ENCODE measurements at regions not wholly inside any gene's neighbourhood (a gene's known extent, or its start where the extent isn't known, plus 50 kb on each side); places are given as distances from the start of the nearest gene placed in this dataset.

DNA sequence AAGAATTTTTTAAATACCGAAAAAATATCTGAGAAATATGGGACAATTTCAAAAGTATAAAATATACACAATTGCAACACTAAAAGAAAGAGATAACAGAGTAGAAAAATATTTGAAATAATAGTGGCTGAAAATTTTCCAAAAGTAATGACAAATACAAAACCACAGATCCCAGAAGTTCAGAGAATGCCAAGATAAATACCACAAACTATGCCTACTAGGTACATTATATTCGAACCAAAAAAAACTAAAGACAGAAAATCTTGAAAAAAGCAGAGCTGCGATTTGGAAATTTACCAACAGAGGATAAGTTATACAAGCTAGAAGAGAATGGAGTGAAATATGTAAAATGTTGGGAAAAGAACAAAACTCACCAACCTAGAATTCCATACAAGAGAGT is 191.3 kb upstream of the ELAC2 start:
- Histone ChIP-seq H3K9me3 (ENCODE audit: control insufficient read depth, low read depth, low read length) (no peaks in the 10 kb centered on the region), H2BK20ac (ENCODE audit: low read depth, low read length, poor library complexity, severe bottlenecking) (no peak overlapping the region), H3K79me1 (ENCODE audit: insufficient read depth, low read depth, low read length, poor library complexity, severe bottlenecking) (no peaks in the 10 kb centered on the region), H3K4me2 (ENCODE audit: insufficient read depth, insufficient read length, low read length) (no peak overlapping the region), H3K79me2 (ENCODE audit: insufficient read depth, low read length) (no peaks in the 10 kb centered on the region), H3K18ac (ENCODE audit: insufficient read length, low read depth, low read length) (no peak overlapping the region), H3K4ac (ENCODE audit: low read depth, low read length) (no peak overlapping the region), H3K9ac (ENCODE audit: extremely low read depth, insufficient read length, low read length) (no peak overlapping the region), H2BK120ac (ENCODE audit: low read depth, low read length, poor library complexity, severe bottlenecking) (no peak overlapping the region), H2AK5ac (ENCODE audit: insufficient read length, low read length) (no peak overlapping the region), H4K8ac (replicated peaks; ENCODE audit: insufficient read length, low read depth, low read length) (no peak overlapping the region), H4K5ac (ENCODE audit: insufficient read length, low read depth, low read length) (no peak overlapping the region), H2BK15ac (ENCODE audit: low read depth, low read length) (no peak overlapping the region), H3T11ph (ENCODE audit: low read length) (no peak overlapping the region), H2BK12ac (ENCODE audit: insufficient read length, low read depth, low read length) (no peak overlapping the region), H3K27ac (ENCODE audit: insufficient read length, low read depth, low read length) (no peak overlapping the region), H3K23me2 (ENCODE audit: insufficient read length, low read depth, low read length, poor library complexity, severe bottlenecking) (no peaks in the 10 kb centered on the region), H3K56ac (ENCODE audit: insufficient read length, low read depth, low read length) (no peak overlapping the region), H3K27me3 (ENCODE audit: insufficient read depth, low read length) (no peaks in the 10 kb centered on the region), H4K91ac (ENCODE audit: insufficient read length, low read depth, low read length) (no peak overlapping the region), H3K23ac (ENCODE audit: insufficient read length, low read depth, low read length) (no peak overlapping the region), H2BK5ac (ENCODE audit: insufficient read length, low read length) (no peak overlapping the region), H3K4me1 (ENCODE audit: insufficient read depth, low read length) (no peaks in the 10 kb centered on the region), H3K14ac (ENCODE audit: insufficient read depth, low read length) (no peak overlapping the region), H4K20me1 (ENCODE audit: control insufficient read depth, insufficient read depth, insufficient read length) (no peaks in the 10 kb centered on the region), H2AFZ (ENCODE audit: low read length) (no peak overlapping the region)
- Mint-ChIP-seq H3K27ac (no peak overlapping the region), H3K4me3 (no peak overlapping the region), H3K9me3 (peaks cover 9 to 26% of the 10 kb centered on the region in 2 experiments), H3K27me3 (ENCODE audit: low read depth) (no peaks in the 10 kb centered on the region; the same call in 1 of the 2 replicates), H3K4me1 (no peaks in the 10 kb centered on the region), H3K36me3 (ENCODE audit: insufficient read depth in 1 of 3, low read depth in 3 of 3) (peaks cover 0 to 18% (median 0%) of the 10 kb centered on the region in 3 experiments; a peak in 4 of 7 replicates)
- TF ChIP-seq, protein P1, sequence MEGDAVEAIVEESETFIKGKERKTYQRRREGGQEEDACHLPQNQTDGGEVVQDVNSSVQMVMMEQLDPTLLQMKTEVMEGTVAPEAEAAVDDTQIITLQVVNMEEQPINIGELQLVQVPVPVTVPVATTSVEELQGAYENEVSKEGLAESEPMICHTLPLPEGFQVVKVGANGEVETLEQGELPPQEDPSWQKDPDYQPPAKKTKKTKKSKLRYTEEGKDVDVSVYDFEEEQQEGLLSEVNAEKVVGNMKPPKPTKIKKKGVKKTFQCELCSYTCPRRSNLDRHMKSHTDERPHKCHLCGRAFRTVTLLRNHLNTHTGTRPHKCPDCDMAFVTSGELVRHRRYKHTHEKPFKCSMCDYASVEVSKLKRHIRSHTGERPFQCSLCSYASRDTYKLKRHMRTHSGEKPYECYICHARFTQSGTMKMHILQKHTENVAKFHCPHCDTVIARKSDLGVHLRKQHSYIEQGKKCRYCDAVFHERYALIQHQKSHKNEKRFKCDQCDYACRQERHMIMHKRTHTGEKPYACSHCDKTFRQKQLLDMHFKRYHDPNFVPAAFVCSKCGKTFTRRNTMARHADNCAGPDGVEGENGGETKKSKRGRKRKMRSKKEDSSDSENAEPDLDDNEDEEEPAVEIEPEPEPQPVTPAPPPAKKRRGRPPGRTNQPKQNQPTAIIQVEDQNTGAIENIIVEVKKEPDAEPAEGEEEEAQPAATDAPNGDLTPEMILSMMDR (conservative IDR thresholded peaks at IDR 0.05): no peak
- no CpG with 5 or more reads among the region's 3 CpGs for WGBS (ENCODE audit: extremely low coverage, insufficient read length, low lambda C conversion rate)
- DNase-seq: no peak

All from H9 (cell line).